Superior temporal gyrus (tissue), 1 donor: ENCODE measurements at regions not wholly inside any gene's neighbourhood (a gene's known extent, or its start where the extent isn't known, plus 50 kb on each side); places are given as distances from the start of the nearest gene placed in this dataset.
A peak's percentile ranks its signal among the peaks of the same experiment; 100 is the strongest.

Experiments
- DNase-seq: peaks from one replicate; pipeline ENCODE4 v3.0.0-alpha.2; 2016; ENCODE audit errors: extremely low spot score

GRCh38 chr5:91730026-91730425, 346.9 kb upstream of the ARRDC3 start:
- no peak for DNase-seq

GRCh38 chr5:91727463-91727862, 344.3 kb upstream of the ARRDC3 start:
- no peak for DNase-seq

- DNase-seq, result no peak
Observed at GRCh38 chr5:91722736-91723467, 339.8 kb upstream of the ARRDC3 start.

GRCh38 chr5:91712718-91713117, 329.6 kb upstream of the ARRDC3 start:
- no peak for DNase-seq

- DNase-seq, result no peak
Observed at GRCh38 chr5:91707521-91707841, 324.4 kb upstream of the ARRDC3 start.

GRCh38 chr5:91706785-91707520, 323.8 kb upstream of the ARRDC3 start:
- DNase-seq, result no peak

- no peak for DNase-seq
Observed at GRCh38 chr5:91703128-91703527, 320.0 kb upstream of the ARRDC3 start.

GRCh38 chr5:91699429-91699828, 316.3 kb upstream of the ARRDC3 start:
- no peak for DNase-seq

GRCh38 chr5:91691592-91691991, 308.5 kb upstream of the ARRDC3 start:
- no peak for DNase-seq

GRCh38 chr5:91690921-91691320, 307.8 kb upstream of the ARRDC3 start:
- DNase-seq, result no peak

- no peak for DNase-seq
Observed at GRCh38 chr5:91687430-91687829, 304.3 kb upstream of the ARRDC3 start.

GRCh38 chr5:91684625-91685024, 301.5 kb upstream of the ARRDC3 start:
- DNase-seq, result no peak

GRCh38 chr5:91670563-91670962, 287.4 kb upstream of the ARRDC3 start:
- DNase-seq, result no peak

GRCh38 chr5:91670122-91670521, 287.0 kb upstream of the ARRDC3 start:
- DNase-seq, result no peak

GRCh38 chr5:91668261-91668660, 285.1 kb upstream of the ARRDC3 start:
- DNase-seq, result no peak

GRCh38 chr5:91652678-91653077, 269.6 kb upstream of the ARRDC3 start:
- no peak for DNase-seq

GRCh38 chr5:91651704-91652103, 268.6 kb upstream of the ARRDC3 start:
- no peak for DNase-seq

GRCh38 chr5:91645347-91645746, 262.2 kb upstream of the ARRDC3 start:
- no peak for DNase-seq

- peak; percentile 71 for DNase-seq
Observed at GRCh38 chr5:91643797-91644196, 260.7 kb upstream of the ARRDC3 start.

- DNase-seq, result peak; percentile 67
Observed at GRCh38 chr5:91642581-91642980, 259.5 kb upstream of the ARRDC3 start.

GRCh38 chr5:91641730-91642350, 258.7 kb upstream of the ARRDC3 start:
- DNase-seq, result peak; percentile 87

- no peak for DNase-seq
Observed at GRCh38 chr5:91639744-91640143, 256.6 kb upstream of the ARRDC3 start.

- no peak for DNase-seq
Observed at GRCh38 chr5:91638010-91638409, 254.9 kb upstream of the ARRDC3 start.
